ENCODE measurements at regions not wholly inside any gene's neighbourhood (a gene's known extent, or its start where the extent isn't known, plus 50 kb on each side); places are given as distances from the start of the nearest gene placed in this dataset.

- DNase-seq, result no peak
- WGBS, 2 donors, result 70 to 85% methylated on average over 4 to 13 of the region's 13 CpGs
- TF ChIP-seq, protein P1, sequence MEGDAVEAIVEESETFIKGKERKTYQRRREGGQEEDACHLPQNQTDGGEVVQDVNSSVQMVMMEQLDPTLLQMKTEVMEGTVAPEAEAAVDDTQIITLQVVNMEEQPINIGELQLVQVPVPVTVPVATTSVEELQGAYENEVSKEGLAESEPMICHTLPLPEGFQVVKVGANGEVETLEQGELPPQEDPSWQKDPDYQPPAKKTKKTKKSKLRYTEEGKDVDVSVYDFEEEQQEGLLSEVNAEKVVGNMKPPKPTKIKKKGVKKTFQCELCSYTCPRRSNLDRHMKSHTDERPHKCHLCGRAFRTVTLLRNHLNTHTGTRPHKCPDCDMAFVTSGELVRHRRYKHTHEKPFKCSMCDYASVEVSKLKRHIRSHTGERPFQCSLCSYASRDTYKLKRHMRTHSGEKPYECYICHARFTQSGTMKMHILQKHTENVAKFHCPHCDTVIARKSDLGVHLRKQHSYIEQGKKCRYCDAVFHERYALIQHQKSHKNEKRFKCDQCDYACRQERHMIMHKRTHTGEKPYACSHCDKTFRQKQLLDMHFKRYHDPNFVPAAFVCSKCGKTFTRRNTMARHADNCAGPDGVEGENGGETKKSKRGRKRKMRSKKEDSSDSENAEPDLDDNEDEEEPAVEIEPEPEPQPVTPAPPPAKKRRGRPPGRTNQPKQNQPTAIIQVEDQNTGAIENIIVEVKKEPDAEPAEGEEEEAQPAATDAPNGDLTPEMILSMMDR (IDR thresholded peaks at IDR 0.05), result no peak
- no peak for TF ChIP-seq POLR2A (IDR thresholded peaks at IDR 0.05)
- Histone ChIP-seq H3K9me3 (no peaks in the 10 kb centered on the region), H3K27me3 (no peaks in the 10 kb centered on the region), H3K4me3 (no peak overlapping the region), H3K36me3 (ENCODE audit: low read depth, missing control alignments) (no peaks in the 10 kb centered on the region), H3K4me1 (no peaks in the 10 kb centered on the region), H3K27ac (no peak overlapping the region)
- intact Hi-C loops (cut with DNase I; ENCODE audit: low total_unique reads), result no loop called here
These were observed 246.5 kb downstream of the HAUS1 start for GRCh38 chr18:46350598-46351159.

- Histone ChIP-seq H3K27me3 (no peaks in the 10 kb centered on the region), H3K9me3 (no peaks in the 10 kb centered on the region), H3K4me1 (no peaks in the 10 kb centered on the region), H3K36me3 (ENCODE audit: low read depth, missing control alignments) (no peaks in the 10 kb centered on the region), H3K27ac (no peak overlapping the region), H3K4me3 (no peak overlapping the region)
- no peak for TF ChIP-seq POLR2A (IDR thresholded peaks at IDR 0.05)
- TF ChIP-seq, protein P1 (IDR thresholded peaks at IDR 0.05), result no peak
- WGBS, 2 donors, result 93 to 95% methylated on average over 5 of the region's 5 CpGs
- DNase-seq, result no peak
- intact Hi-C loops (cut with DNase I; ENCODE audit: low total_unique reads), result no loop called here
These were observed 248.5 kb downstream of the HAUS1 start for GRCh38 chr18:46352520-46353250.

DNA sequence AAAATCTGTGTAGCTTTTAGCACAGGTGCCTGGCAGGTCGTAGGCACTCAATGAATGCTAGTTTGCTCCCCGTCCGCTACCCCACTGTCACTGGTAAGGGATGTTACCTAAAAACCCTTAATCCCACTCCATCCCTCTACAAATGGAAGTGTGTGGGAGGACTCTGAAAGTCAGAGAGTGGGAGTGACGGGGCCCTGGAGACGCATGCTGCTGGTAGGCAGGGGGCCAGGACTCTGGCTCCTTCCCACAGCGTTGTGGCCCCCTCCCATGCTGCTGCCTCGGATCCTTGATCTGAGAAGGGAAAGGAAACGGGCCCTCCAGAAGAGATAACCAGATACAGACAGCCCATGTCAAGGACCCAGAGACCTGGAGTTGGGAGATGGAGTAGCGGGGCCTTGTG lies 249.3 kb downstream of the HAUS1 start:
- 86 to 94% methylated on average over 9 of the region's 9 CpGs for WGBS, 2 donors
- no peaks in the 10 kb centered on the region for H3K27me3 ChIP-seq
- no peak overlapping the region for H3K4me3 ChIP-seq
- no peak for DNase-seq
- no peaks in the 10 kb centered on the region for H3K4me1 ChIP-seq
- no peak overlapping the region for H3K27ac ChIP-seq
- no peaks in the 10 kb centered on the region for H3K36me3 ChIP-seq (ENCODE audit: low read depth, missing control alignments)
- no peak for TF ChIP-seq POLR2A (IDR thresholded peaks at IDR 0.05)
- TF ChIP-seq, protein P1 (IDR thresholded peaks at IDR 0.05), result no peak
- H3K9me3 ChIP-seq, result no peaks in the 10 kb centered on the region
- intact Hi-C loops (cut with DNase I; ENCODE audit: low total_unique reads), result no loop called here

- DNase-seq, result no peak
- WGBS, 2 donors, result 89 to 90% methylated on average over 9 of the region's 9 CpGs
- H3K4me1 ChIP-seq, result no peaks in the 10 kb centered on the region
- intact Hi-C loops (cut with DNase I; ENCODE audit: low total_unique reads), result no loop called here
- H3K4me3 ChIP-seq, result no peak overlapping the region
- no peak overlapping the region for H3K27ac ChIP-seq
- H3K27me3 ChIP-seq, result no peaks in the 10 kb centered on the region
- TF ChIP-seq, protein P1 (IDR thresholded peaks at IDR 0.05), result no peak
- no peaks in the 10 kb centered on the region for H3K9me3 ChIP-seq
- H3K36me3 ChIP-seq (ENCODE audit: low read depth, missing control alignments), result no peaks in the 10 kb centered on the region
These were observed 252.3 kb downstream of the HAUS1 start for GRCh38 chr18:46356278-46357033.
